ENCODE measurements at regions not wholly inside any gene's neighbourhood (a gene's known extent, or its start where the extent isn't known, plus 50 kb on each side); places are given as distances from the start of the nearest gene placed in this dataset.

DNA sequence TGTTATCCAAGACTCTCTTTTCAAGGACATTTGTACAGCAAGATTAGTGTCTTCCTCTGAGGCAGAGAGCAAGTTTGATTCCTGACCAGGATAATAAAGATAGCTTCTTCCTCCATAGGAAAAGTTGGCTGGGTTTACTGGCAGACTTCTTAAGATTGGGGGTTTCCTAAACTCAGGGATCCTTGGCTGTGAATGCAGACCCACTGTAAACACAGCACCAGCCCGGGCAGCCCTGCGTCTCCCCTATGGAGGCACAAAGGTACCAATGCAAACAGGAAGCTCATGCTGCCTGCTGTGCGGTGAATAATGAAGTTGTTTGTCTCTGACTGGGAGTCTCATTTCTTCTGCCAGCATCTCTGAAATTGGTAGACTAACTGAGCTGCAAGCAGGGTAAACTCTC, 96.2 kb upstream of the ARHGAP28 start:
- Histone ChIP-seq H4K20me1 (ENCODE audit: insufficient read depth, low read length) (no peaks in the 10 kb centered on the region), H3K4me2 (ENCODE audit: low read length) (no peak overlapping the region), H3K27ac (ENCODE audit: low read depth, low read length, poor library complexity, severe bottlenecking) (no peak overlapping the region), H3K4me3 (ENCODE audit: low read depth, low read length, poor library complexity, severe bottlenecking) (no peak overlapping the region), H3K4me1 (ENCODE audit: insufficient read depth, low read length, poor library complexity, severe bottlenecking) (no peaks in the 10 kb centered on the region), H2AFZ (ENCODE audit: low read length) (no peak overlapping the region), H3K9me3 (ENCODE audit: low read length) (no peaks in the 10 kb centered on the region), H3K79me2 (ENCODE audit: insufficient read depth, low read depth, low read length) (no peaks in the 10 kb centered on the region), H3K9me2 (ENCODE audit: insufficient read depth, low read length) (no peaks in the 10 kb centered on the region), H3K36me3 (ENCODE audit: insufficient read depth, low read length) (no peaks in the 10 kb centered on the region)
- intact Hi-C loops (cut with micrococcal nuclease; ENCODE audit: unreplicated experiment): no loop called here
- no peak for TF ChIP-seq EZH2phosphoT487 (IDR thresholded peaks at IDR 0.05; ENCODE audit: borderline replicate concordance, low read depth, low read length)
- ChIA-PET POLR2A (no interaction called here), CTCF (ENCODE audit: unreplicated experiment) (no interaction called here)
- no TSS peak for BruUV-seq (replicated peaks)
- no peak for DNase-seq (ENCODE audit: low spot score)

- intact Hi-C loops (cut with micrococcal nuclease; ENCODE audit: unreplicated experiment): no loop called here
- no peaks in the 10 kb centered on the region for H3K79me2 ChIP-seq (ENCODE audit: insufficient read depth, low read depth, low read length)
- no peaks in the 10 kb centered on the region for H3K9me2 ChIP-seq (ENCODE audit: insufficient read depth, low read length)
- POLR2A ChIA-PET: interaction anchor here (0.6 to 0.8 kb wide), 2 partner anchors 11 to 15 kb away, joined by 3 read pairs; no protein-coding TSS in a partner anchor
- BruUV-seq (replicated peaks): no TSS peak
- H3K4me1 ChIP-seq (ENCODE audit: insufficient read depth, low read length, poor library complexity, severe bottlenecking): no peaks in the 10 kb centered on the region
- no peaks in the 10 kb centered on the region for H4K20me1 ChIP-seq (ENCODE audit: insufficient read depth, low read length)
- no peak overlapping the region for H2AFZ ChIP-seq (ENCODE audit: low read length)
- CTCF ChIA-PET (ENCODE audit: unreplicated experiment): no interaction called here
- no peak for DNase-seq (ENCODE audit: low spot score)
- H3K4me2 ChIP-seq (ENCODE audit: low read length): no peak overlapping the region
- no peak overlapping the region for H3K27ac ChIP-seq (ENCODE audit: low read depth, low read length, poor library complexity, severe bottlenecking)
- no peaks in the 10 kb centered on the region for H3K36me3 ChIP-seq (ENCODE audit: insufficient read depth, low read length)
- no peak overlapping the region for H3K4me3 ChIP-seq (ENCODE audit: low read depth, low read length, poor library complexity, severe bottlenecking)
- H3K9me3 ChIP-seq (ENCODE audit: low read length): no peaks in the 10 kb centered on the region
- TF ChIP-seq, protein P1, sequence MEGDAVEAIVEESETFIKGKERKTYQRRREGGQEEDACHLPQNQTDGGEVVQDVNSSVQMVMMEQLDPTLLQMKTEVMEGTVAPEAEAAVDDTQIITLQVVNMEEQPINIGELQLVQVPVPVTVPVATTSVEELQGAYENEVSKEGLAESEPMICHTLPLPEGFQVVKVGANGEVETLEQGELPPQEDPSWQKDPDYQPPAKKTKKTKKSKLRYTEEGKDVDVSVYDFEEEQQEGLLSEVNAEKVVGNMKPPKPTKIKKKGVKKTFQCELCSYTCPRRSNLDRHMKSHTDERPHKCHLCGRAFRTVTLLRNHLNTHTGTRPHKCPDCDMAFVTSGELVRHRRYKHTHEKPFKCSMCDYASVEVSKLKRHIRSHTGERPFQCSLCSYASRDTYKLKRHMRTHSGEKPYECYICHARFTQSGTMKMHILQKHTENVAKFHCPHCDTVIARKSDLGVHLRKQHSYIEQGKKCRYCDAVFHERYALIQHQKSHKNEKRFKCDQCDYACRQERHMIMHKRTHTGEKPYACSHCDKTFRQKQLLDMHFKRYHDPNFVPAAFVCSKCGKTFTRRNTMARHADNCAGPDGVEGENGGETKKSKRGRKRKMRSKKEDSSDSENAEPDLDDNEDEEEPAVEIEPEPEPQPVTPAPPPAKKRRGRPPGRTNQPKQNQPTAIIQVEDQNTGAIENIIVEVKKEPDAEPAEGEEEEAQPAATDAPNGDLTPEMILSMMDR (conservative IDR thresholded peaks at IDR 0.05; ENCODE audit: low read length): no peak
- no peak for TF ChIP-seq EZH2phosphoT487 (IDR thresholded peaks at IDR 0.05; ENCODE audit: borderline replicate concordance, low read depth, low read length)
Measured at GRCh38 chr18:6636091-6636490, 93.4 kb upstream of the ARHGAP28 start.

DNA sequence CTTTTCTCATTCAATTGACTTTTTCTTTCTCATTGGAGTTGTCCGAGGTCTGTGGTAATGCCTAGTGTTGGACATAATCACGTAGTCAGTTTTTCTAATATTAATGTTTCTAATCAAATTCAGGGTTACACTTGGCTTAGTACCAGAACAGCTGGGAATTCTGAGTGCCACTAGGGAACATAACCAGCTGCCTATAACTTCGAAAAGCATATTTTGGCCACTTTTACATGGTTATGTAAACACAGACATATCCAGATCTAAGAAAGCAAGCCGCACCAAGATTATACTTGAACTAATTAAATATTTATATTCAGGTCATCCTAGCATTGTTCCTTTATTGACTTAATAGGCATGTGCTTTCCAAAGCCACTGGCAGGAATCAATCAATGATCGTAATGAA, 91.1 kb upstream of the ARHGAP28 start:
- DNase-seq (ENCODE audit: low spot score): no peak
- no peak overlapping the region for H2AFZ ChIP-seq (ENCODE audit: low read length)
- ChIA-PET CTCF (ENCODE audit: unreplicated experiment) (no interaction called here), POLR2A (no interaction called here)
- TF ChIP-seq EZH2phosphoT487 (IDR thresholded peaks at IDR 0.05; ENCODE audit: borderline replicate concordance, low read depth, low read length): no peak
- TF ChIP-seq, protein P1 (conservative IDR thresholded peaks at IDR 0.05; ENCODE audit: low read length): no peak
- H3K9me2 ChIP-seq (ENCODE audit: insufficient read depth, low read length): no peaks in the 10 kb centered on the region
- H3K4me1 ChIP-seq (ENCODE audit: insufficient read depth, low read length, poor library complexity, severe bottlenecking): no peaks in the 10 kb centered on the region
- no peak overlapping the region for H3K4me2 ChIP-seq (ENCODE audit: low read length)
- no peaks in the 10 kb centered on the region for H3K79me2 ChIP-seq (ENCODE audit: insufficient read depth, low read depth, low read length)
- H4K20me1 ChIP-seq (ENCODE audit: insufficient read depth, low read length): no peaks in the 10 kb centered on the region
- H3K9me3 ChIP-seq (ENCODE audit: low read length): no peaks in the 10 kb centered on the region
- no peaks in the 10 kb centered on the region for H3K36me3 ChIP-seq (ENCODE audit: insufficient read depth, low read length)
- H3K27ac ChIP-seq (ENCODE audit: low read depth, low read length, poor library complexity, severe bottlenecking): no peak overlapping the region
- no peak overlapping the region for H3K4me3 ChIP-seq (ENCODE audit: low read depth, low read length, poor library complexity, severe bottlenecking)
- BruUV-seq (replicated peaks): no TSS peak
- intact Hi-C loops (cut with micrococcal nuclease; ENCODE audit: unreplicated experiment): no loop called here
